ENCODE measurements at regions not wholly inside any gene's neighbourhood (a gene's known extent, or its start where the extent isn't known, plus 50 kb on each side); places are given as distances from the start of the nearest gene placed in this dataset.
A peak's percentile ranks its signal among the peaks of the same experiment; 100 is the strongest.

GRCh38 chr4:126552321-126552720, 1080.4 kb upstream of the INTU start:
- no peak for DNase-seq

DNA sequence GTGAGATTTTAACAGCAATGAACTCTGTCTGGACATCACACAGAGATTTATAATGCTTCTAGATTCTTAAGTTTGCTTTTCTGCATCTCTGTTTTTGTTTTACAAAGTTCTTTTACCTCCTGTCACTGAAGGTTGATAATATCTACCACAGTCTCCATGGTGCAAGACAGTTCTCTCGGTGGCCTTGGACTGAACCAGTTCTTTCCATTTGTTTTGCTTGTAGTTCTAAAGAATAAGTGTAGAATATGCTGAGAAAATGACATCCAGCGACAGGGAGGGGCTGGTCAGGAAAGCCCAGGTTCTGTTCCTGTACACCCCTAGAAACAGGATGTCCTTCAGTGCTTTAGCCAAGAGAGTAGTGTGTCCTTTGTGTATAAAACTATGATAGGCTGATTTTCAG, 1079.5 kb upstream of the INTU start:
- DNase-seq, result no peak

- no peak for DNase-seq
Observed at GRCh38 chr4:126558596-126558995, 1074.2 kb upstream of the INTU start.

- no peak for DNase-seq
Observed at GRCh38 chr4:126559961-126560360, 1072.8 kb upstream of the INTU start.

DNA sequence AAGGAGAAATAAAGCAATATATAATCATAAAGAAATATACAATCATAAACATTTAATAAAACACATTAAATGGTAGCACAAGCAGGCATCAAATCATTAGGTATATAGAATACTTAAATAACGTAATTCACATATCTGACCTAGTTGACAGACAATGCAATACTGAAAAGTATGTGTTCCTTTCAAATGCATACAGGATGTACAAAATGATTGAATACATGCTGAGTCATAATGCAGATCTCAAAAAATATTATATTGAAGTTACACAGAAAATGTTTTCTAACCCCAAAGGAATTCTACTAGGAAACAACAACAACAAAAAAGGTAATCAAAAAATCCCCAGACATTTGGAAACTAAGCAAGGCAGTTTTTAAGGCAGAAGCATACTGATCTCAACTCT, 1072.0 kb upstream of the INTU start:
- no peak for DNase-seq

DNA sequence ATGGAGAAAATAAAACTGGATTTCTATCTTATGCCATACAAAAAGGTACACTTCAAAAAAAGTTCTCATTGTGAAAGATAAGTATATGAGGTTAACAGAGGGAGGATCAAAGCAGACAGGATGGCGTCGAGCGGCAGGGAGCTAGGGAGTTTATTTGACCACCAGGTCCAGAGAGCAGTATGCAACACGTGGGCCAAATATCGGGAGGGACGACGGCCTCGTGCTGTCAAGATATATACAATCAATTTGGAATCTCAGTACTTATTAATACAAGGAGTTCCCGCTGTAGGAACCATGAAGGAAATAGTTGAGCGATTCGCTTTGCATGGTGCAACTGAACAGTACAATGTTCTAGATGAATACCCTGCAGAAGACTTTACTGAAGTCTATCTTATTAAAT, 1069.4 kb upstream of the INTU start:
- no peak for DNase-seq

DNA sequence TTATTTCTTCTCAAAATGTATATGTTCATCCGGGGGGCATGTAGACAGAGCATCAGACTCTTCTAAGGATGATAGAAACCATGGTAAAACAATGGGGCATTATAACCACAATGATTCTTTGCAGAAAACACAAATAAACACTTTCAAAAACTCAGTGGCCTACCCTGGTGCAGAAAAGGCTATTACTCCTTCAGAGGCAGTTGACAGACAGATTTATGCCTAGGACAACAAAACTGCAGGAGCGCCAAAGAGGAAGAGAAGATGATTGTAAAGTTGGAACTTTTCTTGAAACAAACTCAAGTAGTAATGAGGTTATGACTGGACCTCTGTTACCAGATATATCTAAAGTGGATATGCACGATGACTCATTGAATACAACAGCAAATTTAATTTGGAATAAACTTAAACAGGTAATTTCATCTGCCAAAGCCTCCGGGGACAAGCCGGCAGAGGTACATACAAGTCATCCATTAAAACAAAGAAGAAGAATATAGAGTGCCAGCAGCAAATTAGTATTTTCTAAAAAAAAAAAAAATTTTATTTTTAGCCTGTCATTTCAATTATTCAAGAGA, 1068.4 kb upstream of the INTU start:
- DNase-seq, result no peak

DNA sequence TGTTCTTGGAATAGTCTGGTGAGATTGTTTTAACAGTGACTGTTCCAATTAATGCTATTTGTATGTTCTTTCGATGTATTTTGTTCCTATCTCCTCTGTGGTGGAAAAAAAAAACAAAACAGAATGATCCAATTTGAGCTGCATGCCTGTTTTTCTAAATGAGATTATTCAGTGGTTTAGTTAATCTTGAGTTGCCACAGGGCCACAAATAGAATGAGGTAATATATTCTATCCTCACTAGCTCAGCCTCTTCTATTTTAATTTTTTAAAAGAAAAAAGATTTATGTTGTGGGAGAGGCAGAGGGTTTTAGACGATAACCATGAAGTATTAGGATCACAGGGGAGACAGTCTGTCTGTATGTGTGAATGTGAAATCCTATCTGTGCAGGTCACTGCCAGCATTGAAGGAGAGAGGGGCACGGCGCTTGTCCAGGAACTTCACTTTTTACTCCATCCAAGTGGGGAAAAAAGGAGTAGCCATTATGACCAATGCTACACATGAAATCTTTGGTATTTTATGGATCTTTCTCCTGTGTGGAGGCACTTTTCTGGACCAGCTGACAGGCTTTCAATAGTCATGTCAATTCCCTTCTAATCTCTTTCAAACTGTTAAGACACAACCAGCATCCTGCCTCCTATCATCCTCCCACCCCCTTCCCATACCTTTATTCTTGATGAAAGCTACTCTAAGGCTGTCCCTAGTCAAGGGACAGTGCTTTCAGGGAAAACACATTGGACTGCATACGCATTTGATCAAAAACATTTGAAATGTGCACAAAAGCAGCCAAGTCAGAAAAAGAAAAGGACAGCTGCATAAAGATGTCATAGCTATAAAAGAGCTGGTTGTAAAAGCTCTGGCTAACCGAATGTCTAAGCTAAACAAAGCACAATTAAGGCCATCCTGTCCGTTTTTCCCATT, 1063.8 kb upstream of the INTU start:
- no peak for DNase-seq

GRCh38 chr4:126572264-126572663, 1060.5 kb upstream of the INTU start:
- no peak for DNase-seq

GRCh38 chr4:126582737-126583136, 1050.0 kb upstream of the INTU start:
- DNase-seq, result peak in 1 of 2 experiments; percentile 3

DNA sequence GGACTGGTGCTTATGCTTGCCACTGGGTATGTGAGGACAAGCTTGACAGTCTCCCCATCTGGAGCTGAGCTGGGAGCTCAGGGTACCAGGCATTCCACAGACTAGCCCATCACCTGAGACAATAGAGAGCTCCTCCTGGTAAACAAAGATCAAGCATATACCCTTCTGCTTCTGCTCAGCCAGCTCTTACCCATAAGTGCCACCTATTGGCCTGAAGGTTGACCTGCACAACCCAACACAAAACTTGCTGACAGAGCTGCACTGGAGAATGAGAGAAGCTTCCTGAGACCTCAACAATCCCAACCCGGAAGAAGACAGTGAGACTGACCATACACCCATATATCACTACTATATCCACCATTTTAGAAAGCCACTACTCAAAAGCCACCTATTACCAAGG, 1049.2 kb upstream of the INTU start:
- DNase-seq, result no peak

GRCh38 chr4:126591583-126591982, 1041.2 kb upstream of the INTU start:
- DNase-seq, result no peak

DNA sequence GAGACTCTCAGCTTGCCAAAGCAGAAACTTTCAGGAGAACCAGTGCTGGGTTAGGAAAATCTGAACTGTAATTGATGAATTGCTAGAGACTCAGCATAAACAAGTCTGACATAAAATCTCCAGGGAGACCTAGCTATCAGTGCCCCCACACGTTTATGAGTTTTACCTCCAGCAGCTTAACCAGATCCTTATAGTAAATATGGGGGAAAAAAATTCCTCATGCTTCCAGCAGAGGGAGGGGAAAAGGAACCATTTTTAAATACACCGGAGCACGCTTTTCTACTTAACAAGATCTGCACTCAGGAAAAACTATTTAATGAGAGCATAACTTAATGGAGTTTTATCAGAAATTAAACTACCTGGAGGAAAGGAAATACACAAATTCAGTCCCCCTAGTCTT, 1040.7 kb upstream of the INTU start:
- no peak for DNase-seq

- DNase-seq, result no peak
Observed at GRCh38 chr4:126593626-126594025, 1039.1 kb upstream of the INTU start.

- DNase-seq, result no peak
Observed at GRCh38 chr4:126595643-126596042, 1037.1 kb upstream of the INTU start.

- no peak for DNase-seq
Observed at GRCh38 chr4:126599746-126600145, 1033.0 kb upstream of the INTU start.

- DNase-seq, result no peak
Observed at GRCh38 chr4:126603210-126603609, 1029.5 kb upstream of the INTU start.

GRCh38 chr4:126603825-126604224, 1028.9 kb upstream of the INTU start:
- no peak for DNase-seq

DNA sequence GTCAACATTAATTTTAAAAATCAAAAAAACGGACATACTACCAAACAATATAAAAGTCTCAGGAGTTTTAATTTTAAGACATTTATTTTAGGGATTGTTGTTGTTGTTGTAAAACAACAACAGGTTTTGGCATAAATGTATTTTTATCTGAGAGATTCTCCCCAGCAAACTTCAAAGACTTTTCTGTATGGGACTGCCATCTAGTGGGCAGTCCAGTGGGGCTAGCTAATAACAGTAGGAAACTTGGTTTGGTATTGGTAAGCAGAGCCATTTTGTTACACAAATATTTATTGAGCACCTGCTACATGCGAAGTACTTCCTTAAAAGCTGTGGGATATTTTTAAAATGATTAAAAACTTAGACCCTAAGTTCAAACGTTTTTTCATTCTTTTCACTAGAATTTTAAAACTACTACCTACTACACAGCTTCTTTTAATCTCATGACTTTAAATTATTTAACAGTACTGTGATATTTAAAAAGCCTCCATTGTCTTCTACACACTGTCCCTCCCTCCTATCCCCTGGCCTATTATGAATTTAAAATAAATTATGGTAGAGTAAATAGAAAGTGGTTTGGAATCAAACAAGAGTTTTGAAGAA, 1028.4 kb upstream of the INTU start:
- peak in 1 of 2 experiments; percentile 44 for DNase-seq

DNA sequence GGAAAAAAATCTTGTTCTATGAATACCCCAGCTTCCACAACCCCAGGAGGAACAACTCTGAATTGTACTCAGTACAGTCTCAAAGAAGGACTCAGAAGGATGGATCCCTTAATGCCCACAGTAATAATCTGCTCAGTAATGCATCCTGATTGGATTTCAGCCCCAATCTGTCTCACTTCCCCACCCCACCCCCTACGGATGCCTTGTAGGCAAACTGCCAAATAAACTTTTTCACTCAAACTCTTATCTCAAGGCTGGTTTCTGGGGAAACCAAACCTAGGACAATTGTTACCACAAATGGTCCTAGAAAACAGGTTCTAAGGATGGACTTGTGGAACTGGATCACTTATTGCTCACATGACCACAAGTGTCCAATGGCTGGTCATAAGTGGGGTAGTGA, 1021.8 kb upstream of the INTU start:
- DNase-seq, result no peak

- no peak for DNase-seq
Observed at GRCh38 chr4:126611900-126612299, 1020.9 kb upstream of the INTU start.

DNA sequence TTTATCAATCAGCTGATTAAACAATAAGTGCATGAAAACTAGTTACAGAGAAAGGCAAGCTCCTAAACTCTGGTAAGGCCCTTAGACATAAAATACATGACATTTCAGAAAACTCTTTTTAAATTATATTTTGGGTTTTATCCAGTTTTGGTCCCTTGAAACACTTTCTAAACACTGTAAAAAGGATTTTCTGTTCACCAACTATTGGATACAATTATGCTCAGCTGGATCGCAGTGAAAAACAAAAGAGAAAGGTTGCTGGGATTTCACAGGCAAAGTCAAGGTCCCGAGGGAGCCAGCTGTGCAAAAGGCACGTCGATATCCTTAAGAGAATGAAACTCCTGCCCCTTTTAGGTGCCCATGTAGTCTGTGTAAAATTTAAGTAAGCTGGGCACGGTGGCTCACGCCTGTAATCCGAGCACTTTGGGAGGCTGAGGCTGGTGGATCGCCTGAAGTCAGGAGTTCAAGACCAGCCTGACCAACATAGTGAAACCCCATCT, 1018.4 kb upstream of the INTU start:
- DNase-seq, result no peak

GRCh38 chr4:126616795-126617194, 1016.0 kb upstream of the INTU start:
- no peak for DNase-seq

DNA sequence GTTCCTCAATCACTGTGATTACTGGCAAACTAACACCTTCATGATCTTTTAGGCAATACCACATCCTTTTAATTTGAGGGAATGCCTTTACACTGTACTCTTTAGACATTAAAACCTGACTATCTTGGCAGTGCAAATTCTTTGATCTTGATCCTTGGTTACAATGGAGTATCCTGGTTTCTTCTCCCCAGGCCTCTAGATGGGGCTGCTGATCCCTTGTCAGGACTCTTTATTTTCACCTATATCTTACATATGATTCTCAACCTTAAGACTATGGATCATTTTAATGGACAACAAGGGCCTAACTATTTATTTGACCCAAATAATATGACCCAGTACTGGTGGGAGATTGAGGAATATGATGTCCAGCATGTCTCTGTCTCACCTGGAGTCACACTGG, 1005.5 kb upstream of the INTU start:
- peak in 1 of 2 experiments; percentile 10 for DNase-seq

All from NCI-H2081 (cell line).